B cell (primary cell): ENCODE measurements at regions not wholly inside any gene's neighbourhood (a gene's known extent, or its start where the extent isn't known, plus 50 kb on each side); places are given as distances from the start of the nearest gene placed in this dataset.

Experiments used
- ATAC-seq: fragments of 200-7000 bp; cut with Tn5 transposase; one replicate; pipeline ENCODE4 v1.10.0; 2021; ENCODE audit warnings: low read depth, mild to moderate bottlenecking, moderate number of reproducible peaks, moderate library complexity
- CTCF ChIA-PET: fragments of 350-600 bp; sonication (Branson Sonifier 250); formaldehyde crosslinking; loops from one replicate; lab custom pipeline; 2021; ENCODE audit warnings: antibody characterized with exemption, inconsistent platforms; lab: Charles Lee
- POLR2A ChIA-PET: fragments of 350-600 bp; sonication (Branson Sonifier 250); formaldehyde crosslinking; loops from one replicate; lab custom pipeline; 2021; ENCODE audit warnings: antibody characterized with exemption; lab: Charles Lee
- DNase-seq: peaks from one replicate; pipeline ENCODE4 v3.0.0; 2013
- H2AFZ ChIP-seq: 2 replicates; pipeline ENCODE4 v1.6.1; 2012; ENCODE audit warnings: mild to moderate bottlenecking, low read depth, low read length; ENCODE audit not compliant: insufficient read depth, poor library complexity, severe bottlenecking
- H3K27ac ChIP-seq, 2 donors: 1 replicate in 1 of 2; 2 replicates in 1 of 2; pipeline ENCODE4 v1.5.1; 2012 to 2013; ENCODE audit warnings: low read length in 2 of 2, mild to moderate bottlenecking in 2 of 2, moderate library complexity in 1 of 2
- H3K27me3 ChIP-seq, 4 experiments: fragments of 200-600 bp in 1 of 4; sonication (generic) in 1 of 4; replicated peaks in 1 of 4; 1 replicate in 2 of 4; 2 replicates in 2 of 4; pipeline versions ENCODE4 v1.6.1 to v1.7.0; 2013 to 2016; ENCODE audit warnings: low read length in 3 of 4, mild to moderate bottlenecking in 2 of 4, mixed read lengths in 1 of 4, moderate library complexity in 1 of 4; ENCODE audit not compliant: insufficient read depth in 4 of 4, control insufficient read depth in 3 of 4; ENCODE audit errors: control extremely low read depth in 1 of 4
- H3K36me3 ChIP-seq, 2 experiments: replicated peaks in 1 of 2; 1 replicate in 1 of 2; 2 replicates in 1 of 2; pipeline versions ENCODE4 v1.6.1 to v1.7.1; 2013; ENCODE audit warnings: low read length in 1 of 2; ENCODE audit not compliant: insufficient read depth in 2 of 2, control insufficient read depth in 1 of 2; ENCODE audit errors: control extremely low read depth in 1 of 2, extremely low read depth in 1 of 2
- H3K4me1 ChIP-seq, 2 donors: fragments of 200-600 bp in 1 of 2; sonication (generic) in 1 of 2; 1 replicate in 1 of 2; 2 replicates in 1 of 2; pipeline versions ENCODE4 v1.5.1 to v1.6.1; 2013 to 2017; ENCODE audit warnings: low read length in 2 of 2; ENCODE audit not compliant: control insufficient read depth in 2 of 2, insufficient read depth in 2 of 2
- H3K4me2 ChIP-seq: replicated peaks from 2 replicates; pipeline ENCODE3; 2012; ENCODE audit warnings: mild to moderate bottlenecking, low read depth, low read length; ENCODE audit not compliant: poor library complexity, severe bottlenecking
- H3K4me3 ChIP-seq, 5 experiments: fragments of 200-600 bp in 1 of 5; sonication (generic) in 1 of 5; 1 replicate in 3 of 5; 2 replicates in 2 of 5; pipeline versions ENCODE4 v1.5.1 to v1.7.0; 2011 to 2016; ENCODE audit warnings: low read length in 4 of 5, mild to moderate bottlenecking in 4 of 5, low read depth in 2 of 5, control low read depth in 1 of 5, moderate library complexity in 1 of 5; ENCODE audit not compliant: insufficient read depth in 1 of 5; ENCODE audit errors: control extremely low read depth in 1 of 5, extremely low read depth in 1 of 5
- H3K79me2 ChIP-seq: fragments of 200-600 bp; sonication (generic); one replicate; pipeline ENCODE4 v1.6.0; 2016; ENCODE audit warnings: low read length; ENCODE audit not compliant: control insufficient read depth, insufficient read depth
- H3K9ac ChIP-seq: fragments of 200-600 bp; sonication (generic); 2 replicates; pipeline ENCODE4 v1.6.1; 2017; ENCODE audit warnings: mild to moderate bottlenecking, low read length, moderate library complexity
- H3K9me3 ChIP-seq, 3 donors: one replicate each; pipeline versions ENCODE4 v1.6.1 to v1.7.1; 2013; ENCODE audit warnings: low read length in 2 of 3; ENCODE audit not compliant: control insufficient read depth in 2 of 3, insufficient read depth in 1 of 3; ENCODE audit errors: control extremely low read depth in 1 of 3
- H4K20me1 ChIP-seq: 2 replicates; pipeline ENCODE4 v1.6.0; 2012; ENCODE audit warnings: mild to moderate bottlenecking, low read length; ENCODE audit not compliant: insufficient read depth, control insufficient read depth, poor library complexity, severe bottlenecking
- H3K27ac Mint-ChIP-seq: one replicate; pipeline ENCODE4 v1.8.0; 2021; ENCODE audit warnings: mixed read lengths
- H3K27me3 Mint-ChIP-seq: one replicate; pipeline ENCODE4 v1.8.0; 2021; ENCODE audit warnings: mixed read lengths
- H3K4me1 Mint-ChIP-seq: one replicate; pipeline ENCODE4 v1.8.0; 2021; ENCODE audit warnings: mixed read lengths
- H3K4me3 Mint-ChIP-seq: one replicate; pipeline ENCODE4 v1.8.0; 2021; ENCODE audit warnings: mixed read lengths
- H3K9me3 Mint-ChIP-seq: one replicate; pipeline ENCODE4 v1.8.0; 2022; ENCODE audit warnings: mixed read lengths; ENCODE audit not compliant: insufficient read depth
- EZH2 ChIP-seq: IDR thresholded peaks from 2 replicates; pipeline ENCODE4 v1.6.1; 2012; ENCODE audit warnings: borderline replicate concordance, low read depth, mild to moderate bottlenecking, moderate library complexity, low read length; ENCODE audit not compliant: insufficient read depth, poor library complexity, severe bottlenecking
- WGBS: methylation state at CpG from one replicate; pipeline ENCODE4 v1.1.5; 2013; ENCODE audit warnings: missing lambda C conversion rate; ENCODE audit not compliant: insufficient coverage; 5-methylcytosine and 5-hydroxymethylcytosine counted together
- intact Hi-C: fragments of 100-400 bp; cut with micrococcal nuclease; formaldehyde crosslinking; loops from one replicate; pipeline ENCODE4 v1.10.0; 2022
- TF ChIP-seq, protein P1 (sequence below): fragments of 200-600 bp; IDR thresholded peaks from one replicate; pipeline ENCODE4 v1.8.0; 2022; ENCODE audit warnings: antibody characterized with exemption, mild to moderate bottlenecking

DNA sequence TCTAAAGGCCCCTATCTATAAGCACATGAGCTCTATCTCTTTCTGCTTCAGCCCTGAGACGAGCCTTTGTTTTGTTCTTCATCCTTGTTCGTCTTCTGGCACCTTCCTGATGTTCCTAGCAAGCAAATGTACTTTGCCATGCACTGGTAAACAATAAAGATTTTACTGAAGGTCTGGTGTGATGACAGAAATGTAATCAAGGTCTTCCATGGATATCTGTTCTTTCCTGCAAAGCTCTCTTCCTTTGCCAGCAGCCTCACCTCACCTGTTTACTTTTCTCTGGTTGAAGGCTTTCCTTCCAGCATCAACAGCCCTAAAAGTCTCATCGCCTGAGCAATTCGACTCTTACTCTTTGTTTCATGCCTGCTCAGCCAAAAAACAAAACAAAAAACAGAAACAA lies 330.3 kb downstream of the PCNX1 start:
- H3K27me3 Mint-ChIP-seq = peaks cover 5% of the 10 kb centered on the region
- POLR2A ChIA-PET = no interaction called here
- no peak overlapping the region for H2AFZ ChIP-seq
- ATAC-seq = no peak
- H3K79me2 ChIP-seq = no peaks in the 10 kb centered on the region
- H3K9me3 Mint-ChIP-seq = no peaks in the 10 kb centered on the region
- H3K4me1 ChIP-seq = no peaks in the 10 kb centered on the region
- H3K27me3 ChIP-seq = no peaks in the 10 kb centered on the region
- H3K36me3 ChIP-seq = no peaks in the 10 kb centered on the region
- CTCF ChIA-PET = no interaction called here
- no peaks in the 10 kb centered on the region for H4K20me1 ChIP-seq
- 83% methylated on average over 4 of the region's 4 CpGs for WGBS
- H3K9ac ChIP-seq = no peak overlapping the region
- H3K27ac Mint-ChIP-seq = no peak overlapping the region
- H3K4me3 Mint-ChIP-seq = no peak overlapping the region
- H3K4me1 Mint-ChIP-seq = peaks cover 7% of the 10 kb centered on the region
- TF ChIP-seq, protein P1, sequence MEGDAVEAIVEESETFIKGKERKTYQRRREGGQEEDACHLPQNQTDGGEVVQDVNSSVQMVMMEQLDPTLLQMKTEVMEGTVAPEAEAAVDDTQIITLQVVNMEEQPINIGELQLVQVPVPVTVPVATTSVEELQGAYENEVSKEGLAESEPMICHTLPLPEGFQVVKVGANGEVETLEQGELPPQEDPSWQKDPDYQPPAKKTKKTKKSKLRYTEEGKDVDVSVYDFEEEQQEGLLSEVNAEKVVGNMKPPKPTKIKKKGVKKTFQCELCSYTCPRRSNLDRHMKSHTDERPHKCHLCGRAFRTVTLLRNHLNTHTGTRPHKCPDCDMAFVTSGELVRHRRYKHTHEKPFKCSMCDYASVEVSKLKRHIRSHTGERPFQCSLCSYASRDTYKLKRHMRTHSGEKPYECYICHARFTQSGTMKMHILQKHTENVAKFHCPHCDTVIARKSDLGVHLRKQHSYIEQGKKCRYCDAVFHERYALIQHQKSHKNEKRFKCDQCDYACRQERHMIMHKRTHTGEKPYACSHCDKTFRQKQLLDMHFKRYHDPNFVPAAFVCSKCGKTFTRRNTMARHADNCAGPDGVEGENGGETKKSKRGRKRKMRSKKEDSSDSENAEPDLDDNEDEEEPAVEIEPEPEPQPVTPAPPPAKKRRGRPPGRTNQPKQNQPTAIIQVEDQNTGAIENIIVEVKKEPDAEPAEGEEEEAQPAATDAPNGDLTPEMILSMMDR = no peak
- no peak for TF ChIP-seq EZH2
- H3K9me3 ChIP-seq = no peaks in the 10 kb centered on the region
- no peak overlapping the region for H3K4me2 ChIP-seq
- no peak for DNase-seq
- H3K27ac ChIP-seq = no peak overlapping the region
- no peak overlapping the region for H3K4me3 ChIP-seq
- intact Hi-C loops = no loop called here

- ATAC-seq (no peak), DNase-seq (no peak)
- ChIA-PET POLR2A (no interaction called here), CTCF (no interaction called here)
- Histone ChIP-seq H3K4me1 (no peaks in the 10 kb centered on the region), H3K36me3 (no peaks in the 10 kb centered on the region), H3K4me2 (no peak overlapping the region), H3K9me3 (no peaks in the 10 kb centered on the region), H3K4me3 (no peak overlapping the region), H3K9ac (no peak overlapping the region), H3K27ac (no peak overlapping the region), H4K20me1 (no peaks in the 10 kb centered on the region), H3K79me2 (no peaks in the 10 kb centered on the region), H3K27me3 (no peaks in the 10 kb centered on the region), H2AFZ (no peak overlapping the region)
- Mint-ChIP-seq H3K9me3 (no peaks in the 10 kb centered on the region), H3K27me3 (peaks cover 5% of the 10 kb centered on the region), H3K4me1 (peaks cover 7% of the 10 kb centered on the region), H3K4me3 (no peak overlapping the region), H3K27ac (no peak overlapping the region)
- no peak for TF ChIP-seq EZH2
- TF ChIP-seq, protein P1 = no peak
- intact Hi-C loops = no loop called here
- no CpG with 5 or more reads among the region's 5 CpGs for WGBS
These were observed 331.6 kb downstream of the PCNX1 start for GRCh38 chr14:71238835-71239234.
